SHP77 treated with DMSO at 0.1 percent for 48 hours (cell line): ENCODE measurements at regions not wholly inside any gene's neighbourhood (a gene's known extent, or its start where the extent isn't known, plus 50 kb on each side); places are given as distances from the start of the nearest gene placed in this dataset.

Experiments
- DNase-seq: peaks from one replicate; lab custom pipeline; 2025; lab: John Stamatoyannopoulos, UW

GRCh38 chr2:129748653-129749052 lies 230.8 kb upstream of the RAB6C start:
- peak; percentile 19 for DNase-seq

GRCh38 chr2:129751409-129751808 lies 228.1 kb upstream of the RAB6C start:
- DNase-seq: no peak

- no peak for DNase-seq
These were observed 227.3 kb upstream of the RAB6C start for GRCh38 chr2:129752176-129752575.

GRCh38 chr2:129752686-129753085 lies 226.8 kb upstream of the RAB6C start:
- DNase-seq: no peak

- no peak for DNase-seq
These were observed 226.2 kb upstream of the RAB6C start for GRCh38 chr2:129753261-129753660.

GRCh38 chr2:129754421-129754820 lies 225.0 kb upstream of the RAB6C start:
- DNase-seq: no peak

- DNase-seq: no peak
These were observed 224.6 kb upstream of the RAB6C start for GRCh38 chr2:129754831-129755230.

- DNase-seq: no peak
These were observed 223.7 kb upstream of the RAB6C start for GRCh38 chr2:129755786-129756185.

GRCh38 chr2:129756276-129756675 lies 223.2 kb upstream of the RAB6C start:
- no peak for DNase-seq

- no peak for DNase-seq
These were observed 222.0 kb upstream of the RAB6C start for GRCh38 chr2:129757366-129757914.

- no peak for DNase-seq
These were observed 221.3 kb upstream of the RAB6C start for GRCh38 chr2:129757915-129758783.

GRCh38 chr2:129758784-129759471 lies 220.5 kb upstream of the RAB6C start:
- DNase-seq: no peak

- no peak for DNase-seq
These were observed 219.9 kb upstream of the RAB6C start for GRCh38 chr2:129759472-129760010.

GRCh38 chr2:129760669-129761068 lies 218.8 kb upstream of the RAB6C start:
- no peak for DNase-seq

- DNase-seq: no peak
These were observed 217.9 kb upstream of the RAB6C start for GRCh38 chr2:129761569-129762021.

- DNase-seq: no peak
These were observed 216.9 kb upstream of the RAB6C start for GRCh38 chr2:129762386-129763189.

GRCh38 chr2:129763190-129763846 lies 216.1 kb upstream of the RAB6C start:
- no peak for DNase-seq

GRCh38 chr2:129763966-129764365 lies 215.5 kb upstream of the RAB6C start:
- no peak for DNase-seq

GRCh38 chr2:129764376-129765325 lies 214.8 kb upstream of the RAB6C start:
- no peak for DNase-seq

GRCh38 chr2:129765326-129765677 lies 214.2 kb upstream of the RAB6C start:
- no peak for DNase-seq
